Nephron (organoid): ENCODE measurements at regions not wholly inside any gene's neighbourhood (a gene's known extent, or its start where the extent isn't known, plus 50 kb on each side); places are given as distances from the start of the nearest gene placed in this dataset.
"Not testable (repeated sequence)": the region's sequence is repeated elsewhere in the genome, so short reads cannot be mapped to it uniquely, and the experiment has no call there.

ENCODE experiments used
- H3K27ac Mint-ChIP-seq, 3 experiments: 2 replicates each; pipeline ENCODE4 v1.8.0; 2020; ENCODE audit warnings: mixed read lengths in 3 of 3, mild to moderate bottlenecking in 2 of 3, moderate library complexity in 1 of 3
- H3K27me3 Mint-ChIP-seq: 2 replicates; pipeline ENCODE4 v1.8.0; 2021; ENCODE audit warnings: low read depth, mild to moderate bottlenecking, moderate library complexity, mixed read lengths
- H3K36me3 Mint-ChIP-seq: 2 replicates; pipeline ENCODE4 v1.8.0; 2020; ENCODE audit warnings: low read depth, mixed read lengths
- H3K4me1 Mint-ChIP-seq: 2 replicates; pipeline ENCODE4 v1.8.0; 2020; ENCODE audit warnings: mixed read lengths
- H3K4me3 Mint-ChIP-seq, 3 experiments: 2 replicates each; pipeline ENCODE4 v1.8.0; 2020; ENCODE audit warnings: mild to moderate bottlenecking in 3 of 3, mixed read lengths in 3 of 3, moderate library complexity in 2 of 3
- H3K9me3 Mint-ChIP-seq: 2 replicates; pipeline ENCODE4 v1.8.0; 2020; ENCODE audit warnings: mixed read lengths
- CTCF ChIP-seq, 3 experiments: fragments of 200-600 bp; sonication (generic); IDR thresholded peaks; one replicate each; pipeline ENCODE4 v1.5.0; 2021; ENCODE audit warnings: antibody characterized with exemption in 3 of 3; ENCODE audit not compliant: unreplicated experiment in 3 of 3

- not testable (repeated sequence) for H3K27me3 Mint-ChIP-seq, H3K4me1 Mint-ChIP-seq, H3K4me3 Mint-ChIP-seq, H3K9me3 Mint-ChIP-seq, H3K36me3 Mint-ChIP-seq, H3K27ac Mint-ChIP-seq
- TF ChIP-seq CTCF (IDR thresholded peaks at IDR 0.05; ENCODE audit: unreplicated experiment in 3 of 3): peak; percentile 43 to 55 (median 51)
Measured at GRCh38 chr12:8373744-8374143, 82.0 kb upstream of the CLEC6A start.

GRCh38 chr12:8375122-8375521 lies 80.6 kb upstream of the CLEC6A start:
- not testable (repeated sequence) for H3K4me1 Mint-ChIP-seq, H3K36me3 Mint-ChIP-seq, H3K9me3 Mint-ChIP-seq, H3K4me3 Mint-ChIP-seq, H3K27me3 Mint-ChIP-seq, H3K27ac Mint-ChIP-seq

- H3K4me1 Mint-ChIP-seq, H3K36me3 Mint-ChIP-seq, H3K27me3 Mint-ChIP-seq: not testable (repeated sequence)
Measured at GRCh38 chr12:8377756-8378155, 78.0 kb upstream of the CLEC6A start.

GRCh38 chr12:8382556-8382955 lies 73.2 kb upstream of the CLEC6A start:
- H3K27me3 Mint-ChIP-seq, H3K4me1 Mint-ChIP-seq, H3K36me3 Mint-ChIP-seq, H3K9me3 Mint-ChIP-seq, H3K27ac Mint-ChIP-seq, H3K4me3 Mint-ChIP-seq: not testable (repeated sequence)

More at GRCh38 chr12:8377756-8378155, 78.0 kb upstream of the CLEC6A start:
- H3K4me3 Mint-ChIP-seq, H3K9me3 Mint-ChIP-seq, H3K27ac Mint-ChIP-seq: not testable (repeated sequence)

- H3K4me1 Mint-ChIP-seq, H3K36me3 Mint-ChIP-seq, H3K9me3 Mint-ChIP-seq, H3K27ac Mint-ChIP-seq, H3K4me3 Mint-ChIP-seq: not testable (repeated sequence)
- H3K27me3 Mint-ChIP-seq: peaks cover 16% of the 10 kb centered on the region
Measured at GRCh38 chr12:8384686-8385085, 71.1 kb upstream of the CLEC6A start.

- H3K36me3 Mint-ChIP-seq, H3K4me3 Mint-ChIP-seq, H3K27ac Mint-ChIP-seq, H3K4me1 Mint-ChIP-seq, H3K9me3 Mint-ChIP-seq: not testable (repeated sequence)
- peaks cover 15% of the 10 kb centered on the region for H3K27me3 Mint-ChIP-seq
Measured at GRCh38 chr12:8385431-8385830, 70.3 kb upstream of the CLEC6A start.

GRCh38 chr12:8386661-8387060 lies 69.1 kb upstream of the CLEC6A start:
- H3K27ac Mint-ChIP-seq, H3K4me1 Mint-ChIP-seq, H3K36me3 Mint-ChIP-seq, H3K9me3 Mint-ChIP-seq, H3K4me3 Mint-ChIP-seq: not testable (repeated sequence)
- H3K27me3 Mint-ChIP-seq: peaks cover 20% of the 10 kb centered on the region

- Mint-ChIP-seq H3K4me3 (peak overlapping the region; percentile 71 to 79 (median 75)), H3K27me3 (peaks cover 36% of the 10 kb centered on the region)
- H3K9me3 Mint-ChIP-seq, H3K4me1 Mint-ChIP-seq, H3K36me3 Mint-ChIP-seq, H3K27ac Mint-ChIP-seq: not testable (repeated sequence)
Measured at GRCh38 chr12:8389296-8389695, 66.5 kb upstream of the CLEC6A start.

- H3K36me3 Mint-ChIP-seq, H3K9me3 Mint-ChIP-seq, H3K27ac Mint-ChIP-seq, H3K4me1 Mint-ChIP-seq: not testable (repeated sequence)
- Mint-ChIP-seq H3K4me3 (peak overlapping the region; percentile 67 to 75 (median 73)), H3K27me3 (peaks cover 36% of the 10 kb centered on the region)
- peak; percentile 77 to 86 (median 80) for TF ChIP-seq CTCF (IDR thresholded peaks at IDR 0.05; ENCODE audit: unreplicated experiment in 3 of 3)
Measured at GRCh38 chr12:8390001-8390777, 65.6 kb upstream of the CLEC6A start.
